Activated B cell treated with CpG ODN at 0.5 μM for 24 hours (primary cell): ENCODE measurements at regions not wholly inside any gene's neighbourhood (a gene's known extent, or its start where the extent isn't known, plus 50 kb on each side); places are given as distances from the start of the nearest gene placed in this dataset.

Source experiments
- ATAC-seq: fragments of 200-7000 bp; cut with Tn5 transposase; one replicate; pipeline ENCODE4 v1.10.0; 2021; ENCODE audit warnings: low read depth, mild to moderate bottlenecking, moderate library complexity
- CTCF ChIA-PET: fragments of 350-600 bp; sonication (Branson Sonifier 250); formaldehyde crosslinking; loops from one replicate; lab custom pipeline; 2021; ENCODE audit warnings: antibody characterized with exemption; lab: Charles Lee
- POLR2A ChIA-PET: fragments of 350-600 bp; sonication (Branson Sonifier 250); formaldehyde crosslinking; loops from one replicate; lab custom pipeline; 2021; ENCODE audit warnings: antibody characterized with exemption; lab: Charles Lee
- DNase-seq: peaks from one replicate; pipeline ENCODE4 v3.0.0; 2022
- H3K27ac Mint-ChIP-seq: one replicate; pipeline ENCODE4 v1.8.0; 2020; ENCODE audit warnings: mixed read lengths
- H3K27me3 Mint-ChIP-seq: one replicate; pipeline ENCODE4 v1.8.0; 2021; ENCODE audit warnings: mixed read lengths
- H3K36me3 Mint-ChIP-seq: one replicate; pipeline ENCODE4 v1.8.0; 2021; ENCODE audit warnings: low read depth, mixed read lengths
- H3K4me1 Mint-ChIP-seq: one replicate; pipeline ENCODE4 v1.8.0; 2021; ENCODE audit warnings: mixed read lengths
- H3K4me3 Mint-ChIP-seq: one replicate; pipeline ENCODE4 v1.8.0; 2020; ENCODE audit warnings: mild to moderate bottlenecking, mixed read lengths
- H3K9me3 Mint-ChIP-seq: one replicate; pipeline ENCODE4 v1.8.0; 2020; ENCODE audit warnings: mixed read lengths
- intact Hi-C: fragments of 100-400 bp; cut with micrococcal nuclease; formaldehyde crosslinking; loops from one replicate; pipeline ENCODE4 v1.15.1; 2024
- TF ChIP-seq, protein P1 (sequence below): fragments of 200-600 bp; IDR thresholded peaks from one replicate; pipeline ENCODE4 v1.8.0; 2022; ENCODE audit warnings: antibody characterized with exemption, mild to moderate bottlenecking

- ChIA-PET CTCF (no interaction called here), POLR2A (no interaction called here)
- Mint-ChIP-seq H3K27ac (no peak overlapping the region), H3K36me3 (no peaks in the 10 kb centered on the region), H3K9me3 (no peaks in the 10 kb centered on the region), H3K4me1 (no peaks in the 10 kb centered on the region), H3K27me3 (no peaks in the 10 kb centered on the region), H3K4me3 (no peak overlapping the region)
- intact Hi-C loops = loop anchor here (10.0 kb wide), 1 partner anchor 64 kb away; no protein-coding TSS in a partner anchor
- TF ChIP-seq, protein P1, sequence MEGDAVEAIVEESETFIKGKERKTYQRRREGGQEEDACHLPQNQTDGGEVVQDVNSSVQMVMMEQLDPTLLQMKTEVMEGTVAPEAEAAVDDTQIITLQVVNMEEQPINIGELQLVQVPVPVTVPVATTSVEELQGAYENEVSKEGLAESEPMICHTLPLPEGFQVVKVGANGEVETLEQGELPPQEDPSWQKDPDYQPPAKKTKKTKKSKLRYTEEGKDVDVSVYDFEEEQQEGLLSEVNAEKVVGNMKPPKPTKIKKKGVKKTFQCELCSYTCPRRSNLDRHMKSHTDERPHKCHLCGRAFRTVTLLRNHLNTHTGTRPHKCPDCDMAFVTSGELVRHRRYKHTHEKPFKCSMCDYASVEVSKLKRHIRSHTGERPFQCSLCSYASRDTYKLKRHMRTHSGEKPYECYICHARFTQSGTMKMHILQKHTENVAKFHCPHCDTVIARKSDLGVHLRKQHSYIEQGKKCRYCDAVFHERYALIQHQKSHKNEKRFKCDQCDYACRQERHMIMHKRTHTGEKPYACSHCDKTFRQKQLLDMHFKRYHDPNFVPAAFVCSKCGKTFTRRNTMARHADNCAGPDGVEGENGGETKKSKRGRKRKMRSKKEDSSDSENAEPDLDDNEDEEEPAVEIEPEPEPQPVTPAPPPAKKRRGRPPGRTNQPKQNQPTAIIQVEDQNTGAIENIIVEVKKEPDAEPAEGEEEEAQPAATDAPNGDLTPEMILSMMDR = no peak
- ATAC-seq = no peak
- no peak for DNase-seq
Observed at GRCh38 chr17:69948406-69948805, 126.6 kb upstream of the KCNJ16 start.

GRCh38 chr17:69949496-69949895 is 125.5 kb upstream of the KCNJ16 start:
- Mint-ChIP-seq H3K27me3 (no peaks in the 10 kb centered on the region), H3K36me3 (no peaks in the 10 kb centered on the region), H3K4me1 (no peaks in the 10 kb centered on the region), H3K27ac (no peak overlapping the region), H3K9me3 (no peaks in the 10 kb centered on the region), H3K4me3 (no peak overlapping the region)
- no peak for DNase-seq
- TF ChIP-seq, protein P1 = no peak
- POLR2A ChIA-PET = no interaction called here
- CTCF ChIA-PET = no interaction called here
- intact Hi-C loops = loop anchor here (10.0 kb wide), 1 partner anchor 65 kb away; no protein-coding TSS in a partner anchor
- ATAC-seq = no peak

- TF ChIP-seq, protein P1 = no peak
- ChIA-PET POLR2A (no interaction called here), CTCF (no interaction called here)
- ATAC-seq (no peak), DNase-seq (no peak)
- no peak overlapping the region for H3K4me3 Mint-ChIP-seq
- H3K36me3 Mint-ChIP-seq = no peaks in the 10 kb centered on the region
- no peaks in the 10 kb centered on the region for H3K9me3 Mint-ChIP-seq
- H3K27ac Mint-ChIP-seq = no peak overlapping the region
- H3K4me1 Mint-ChIP-seq = no peaks in the 10 kb centered on the region
- no peaks in the 10 kb centered on the region for H3K27me3 Mint-ChIP-seq
- intact Hi-C loops = loop anchor here (10.0 kb wide), 1 partner anchor 65 kb away; no protein-coding TSS in a partner anchor
Observed at GRCh38 chr17:69949973-69950695, 124.9 kb upstream of the KCNJ16 start.

GRCh38 chr17:69950701-69951418 is 124.2 kb upstream of the KCNJ16 start:
- H3K27ac Mint-ChIP-seq = no peak overlapping the region
- no peak for DNase-seq
- H3K4me3 Mint-ChIP-seq = no peak overlapping the region
- H3K27me3 Mint-ChIP-seq = no peaks in the 10 kb centered on the region
- POLR2A ChIA-PET = no interaction called here
- CTCF ChIA-PET = no interaction called here
- H3K4me1 Mint-ChIP-seq = no peaks in the 10 kb centered on the region
- TF ChIP-seq, protein P1 = no peak
- no peaks in the 10 kb centered on the region for H3K9me3 Mint-ChIP-seq
- intact Hi-C loops = no loop called here
- H3K36me3 Mint-ChIP-seq = no peaks in the 10 kb centered on the region
- no peak for ATAC-seq

DNA sequence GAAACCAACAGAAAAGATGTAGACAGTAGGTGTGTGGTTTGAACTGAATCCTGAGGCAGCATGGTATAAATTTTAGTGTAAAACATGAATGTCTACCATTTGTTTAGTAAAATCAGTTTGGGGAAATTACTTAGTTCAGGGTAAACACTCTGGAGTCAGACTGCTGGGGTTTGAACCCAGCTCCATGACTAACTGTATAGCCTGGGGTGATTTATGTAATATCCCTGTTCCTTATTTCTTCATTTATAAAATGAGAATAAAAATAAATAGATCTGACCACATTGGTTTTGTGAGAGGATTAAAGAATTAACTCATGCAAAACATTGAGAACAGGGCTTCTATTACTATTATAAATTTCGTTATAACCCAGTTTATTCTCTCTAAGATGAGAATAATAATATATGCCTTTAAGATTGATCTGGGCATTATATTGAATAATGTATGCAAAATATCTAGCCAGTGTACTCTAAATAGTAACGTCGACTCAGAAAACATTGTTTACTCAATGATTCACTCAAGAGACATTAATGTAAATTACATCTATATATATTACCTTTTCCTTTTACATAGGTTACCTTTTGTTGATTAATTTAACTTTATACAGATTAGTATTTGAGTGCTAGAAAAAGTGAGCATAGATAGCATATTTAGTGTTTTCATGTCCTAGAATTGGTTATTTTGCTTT is 120.6 kb upstream of the KCNJ16 start:
- ChIA-PET CTCF (no interaction called here), POLR2A (no interaction called here)
- Mint-ChIP-seq H3K36me3 (no peaks in the 10 kb centered on the region), H3K4me3 (no peak overlapping the region), H3K9me3 (no peaks in the 10 kb centered on the region), H3K27me3 (no peaks in the 10 kb centered on the region), H3K27ac (no peak overlapping the region), H3K4me1 (no peaks in the 10 kb centered on the region)
- intact Hi-C loops = no loop called here
- TF ChIP-seq, protein P1 = no peak
- no peak for DNase-seq
- no peak for ATAC-seq
